GM13976 (cell line): ENCODE measurements at regions not wholly inside any gene's neighbourhood (a gene's known extent, or its start where the extent isn't known, plus 50 kb on each side); places are given as distances from the start of the nearest gene placed in this dataset.

Experiments
- DNase-seq: peaks from one replicate; pipeline ENCODE4 v3.0.0; 2012; ENCODE audit warnings: low spot score
- in situ Hi-C: fragments of 300-500 bp; cut with MboI; formaldehyde crosslinking; loops from one replicate; pipeline ENCODE4 v1.12.0; 2022; ENCODE audit warnings: low sequenced_read_pairs, mixed read lengths, inconsistent platforms; ENCODE audit not compliant: unreplicated experiment
- TF ChIP-seq, protein P1 (sequence below): IDR thresholded peaks from 2 replicates; pipeline ENCODE4 v1.5.1; 2012; ENCODE audit warnings: borderline replicate concordance, mild to moderate bottlenecking; ENCODE audit not compliant: insufficient read depth; ENCODE audit errors: extremely low read depth, missing control alignments, control extremely low read depth

- no peak for DNase-seq
- in situ Hi-C loops, result no loop called here
Measured at GRCh38 chr10:4775808-4776207, 50.2 kb upstream of the AKR1E2 start.

DNA sequence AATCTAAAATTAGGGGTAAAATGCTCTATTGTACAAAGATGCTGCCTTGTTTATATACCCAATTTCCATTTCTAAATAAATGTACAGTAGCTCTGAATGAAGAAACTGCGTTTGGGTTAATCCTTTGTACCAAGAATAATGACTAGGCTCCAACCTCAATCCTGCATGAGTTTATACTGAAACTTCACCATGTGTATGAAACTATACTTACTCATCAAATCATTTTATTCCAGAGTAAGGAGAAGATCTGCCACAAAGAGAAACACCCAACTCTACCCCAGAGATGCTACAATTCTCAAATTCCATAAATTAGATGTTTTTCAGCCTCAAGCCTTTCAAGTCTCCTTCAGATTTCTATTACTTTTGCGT, 53.8 kb upstream of the AKR1E2 start:
- in situ Hi-C loops, result loop anchor here (25.0 kb wide), 1 partner anchor 1535 kb away; no protein-coding TSS in a partner anchor
- no peak for DNase-seq
- TF ChIP-seq, protein P1, sequence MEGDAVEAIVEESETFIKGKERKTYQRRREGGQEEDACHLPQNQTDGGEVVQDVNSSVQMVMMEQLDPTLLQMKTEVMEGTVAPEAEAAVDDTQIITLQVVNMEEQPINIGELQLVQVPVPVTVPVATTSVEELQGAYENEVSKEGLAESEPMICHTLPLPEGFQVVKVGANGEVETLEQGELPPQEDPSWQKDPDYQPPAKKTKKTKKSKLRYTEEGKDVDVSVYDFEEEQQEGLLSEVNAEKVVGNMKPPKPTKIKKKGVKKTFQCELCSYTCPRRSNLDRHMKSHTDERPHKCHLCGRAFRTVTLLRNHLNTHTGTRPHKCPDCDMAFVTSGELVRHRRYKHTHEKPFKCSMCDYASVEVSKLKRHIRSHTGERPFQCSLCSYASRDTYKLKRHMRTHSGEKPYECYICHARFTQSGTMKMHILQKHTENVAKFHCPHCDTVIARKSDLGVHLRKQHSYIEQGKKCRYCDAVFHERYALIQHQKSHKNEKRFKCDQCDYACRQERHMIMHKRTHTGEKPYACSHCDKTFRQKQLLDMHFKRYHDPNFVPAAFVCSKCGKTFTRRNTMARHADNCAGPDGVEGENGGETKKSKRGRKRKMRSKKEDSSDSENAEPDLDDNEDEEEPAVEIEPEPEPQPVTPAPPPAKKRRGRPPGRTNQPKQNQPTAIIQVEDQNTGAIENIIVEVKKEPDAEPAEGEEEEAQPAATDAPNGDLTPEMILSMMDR, result no peak

More at GRCh38 chr10:4775808-4776207, 50.2 kb upstream of the AKR1E2 start:
- TF ChIP-seq, protein P1, result no peak

GRCh38 chr10:4771554-4772201, 54.3 kb upstream of the AKR1E2 start:
- in situ Hi-C loops, result loop anchor here (25.0 kb wide), 1 partner anchor 1534 kb away; no protein-coding TSS in a partner anchor
- no peak for DNase-seq
- TF ChIP-seq, protein P1, result no peak

DNA sequence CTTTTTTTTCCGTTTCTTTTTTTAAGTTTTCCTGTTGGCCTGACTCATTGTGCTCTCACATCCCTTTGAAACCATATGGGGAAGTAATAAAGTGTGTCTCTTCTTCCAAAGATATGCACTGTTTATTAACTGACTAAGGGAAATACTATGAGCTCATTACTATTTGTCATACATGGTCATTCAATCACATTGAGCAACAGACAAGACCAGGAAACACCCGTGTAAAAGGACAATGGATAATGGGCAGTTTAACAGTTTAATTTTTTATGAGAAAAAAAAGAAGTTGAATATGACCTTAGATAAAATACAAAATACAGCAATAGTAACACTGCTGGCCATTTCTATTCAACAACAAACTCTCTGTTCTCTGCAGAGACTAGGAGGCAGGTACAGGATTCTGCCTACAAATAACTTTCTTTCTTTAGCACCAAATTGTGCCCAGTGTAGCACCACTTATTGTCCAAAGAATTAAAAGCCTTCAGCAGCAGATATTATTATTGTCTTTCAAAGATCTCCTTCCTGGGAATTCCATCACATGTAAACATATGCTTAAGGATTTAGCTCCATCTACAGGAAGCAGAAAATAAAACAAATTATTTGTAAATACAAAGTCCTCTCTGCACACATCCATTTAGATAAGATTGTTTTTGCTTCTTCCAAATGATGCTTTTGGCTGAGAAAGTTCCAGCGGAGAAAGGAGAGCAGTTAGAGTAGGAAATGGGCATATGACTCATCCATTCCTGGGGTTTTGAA, 55.0 kb upstream of the AKR1E2 start:
- TF ChIP-seq, protein P1, result no peak
- no peak for DNase-seq
- in situ Hi-C loops, result loop anchor here (25.0 kb wide), 1 partner anchor 1534 kb away; no protein-coding TSS in a partner anchor

DNA sequence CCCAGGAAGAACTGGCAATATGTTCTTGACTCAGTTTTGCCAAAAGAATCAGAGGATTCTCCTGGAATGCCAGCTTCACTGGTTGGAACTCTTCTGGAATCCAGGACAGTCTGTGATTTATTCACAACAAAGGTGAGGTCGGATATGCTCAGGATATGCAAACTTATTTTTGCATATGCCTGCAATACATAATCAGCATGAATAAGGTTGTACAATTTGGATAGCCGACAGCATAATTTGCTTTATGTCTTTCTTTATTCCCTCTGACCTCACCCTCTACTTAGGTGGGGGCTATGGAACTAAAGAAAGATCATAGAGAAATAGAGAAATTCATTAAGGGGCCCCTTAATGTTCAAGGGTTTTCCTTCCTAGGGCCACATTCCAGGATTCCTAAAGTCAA, 57.6 kb upstream of the AKR1E2 start:
- TF ChIP-seq, protein P1, result no peak
- in situ Hi-C loops, result loop anchor here (25.0 kb wide), 1 partner anchor 1531 kb away; no protein-coding TSS in a partner anchor
- no peak for DNase-seq

- DNase-seq, result no peak
- TF ChIP-seq, protein P1, result peak; percentile 49
- in situ Hi-C loops, result loop anchor here (25.0 kb wide), 1 partner anchor 1530 kb away; no protein-coding TSS in a partner anchor
Measured at GRCh38 chr10:4767033-4767814, 58.8 kb upstream of the AKR1E2 start.
